IMR-90 (cell line): ENCODE measurements at regions not wholly inside any gene's neighbourhood (a gene's known extent, or its start where the extent isn't known, plus 50 kb on each side); places are given as distances from the start of the nearest gene placed in this dataset.

Source experiments
- ATAC-seq: fragments of 200-7000 bp; cut with Tn5 transposase; 2 replicates; pipeline ENCODE4 v1.9.1; 2020; ENCODE audit warnings: low read depth, mild to moderate bottlenecking, moderate library complexity
- BruUV-seq: library from RNA; stranded (reverse); fragments of 400-500 nt; replicated peaks from 2 replicates; lab custom pipeline; 2021; lab: Mats Ljungman, UMichigan
- CTCF ChIA-PET: fragments of 300-600 bp; formaldehyde crosslinking; extraction: SDS; loops from one replicate; lab custom pipeline; 2021; ENCODE audit warnings: antibody characterized with exemption; lab: Yijun Ruan, JAX
- POLR2A ChIA-PET: fragments of 300-600 bp; sonication (Branson Sonifier 250); formaldehyde crosslinking; loops from one replicate; lab custom pipeline; 2022; ENCODE audit warnings: antibody characterized with exemption; ENCODE audit not compliant: unreplicated experiment; lab: Charles Lee
- DNase-seq: peaks from one replicate; pipeline ENCODE4 v3.0.0; 2013
- H2AFZ ChIP-seq: replicated peaks from 2 replicates; pipeline ENCODE3; 2013; ENCODE audit warnings: low read length, mild to moderate bottlenecking; ENCODE audit not compliant: poor library complexity
- H2AK5ac ChIP-seq: 2 replicates; pipeline ENCODE4 v1.6.1; 2013; ENCODE audit warnings: low read depth, low read length, inconsistent platforms
- H2AK9ac ChIP-seq: replicated peaks from 2 replicates; pipeline ENCODE3; 2013; ENCODE audit warnings: mild to moderate bottlenecking, low read depth, low read length, moderate library complexity; ENCODE audit not compliant: poor library complexity
- H2BK120ac ChIP-seq: 2 replicates; pipeline ENCODE4 v1.6.1; 2013; ENCODE audit warnings: low read depth, low read length, inconsistent platforms
- H2BK15ac ChIP-seq: 3 replicates; pipeline ENCODE4 v1.6.1; 2013; ENCODE audit warnings: low read depth, low read length, inconsistent platforms
- H2BK20ac ChIP-seq: 2 replicates; pipeline ENCODE4 v1.6.1; 2013; ENCODE audit warnings: low read depth, mild to moderate bottlenecking, inconsistent platforms, low read length, moderate library complexity
- H2BK5ac ChIP-seq: 2 replicates; pipeline ENCODE4 v1.6.1; 2013; ENCODE audit warnings: mild to moderate bottlenecking, low read depth, low read length, inconsistent platforms; ENCODE audit not compliant: poor library complexity, severe bottlenecking
- H3K14ac ChIP-seq: replicated peaks from 2 replicates; pipeline ENCODE4 v1.6.1; 2013; ENCODE audit warnings: low read depth, low read length, inconsistent platforms
- H3K18ac ChIP-seq: 2 replicates; pipeline ENCODE4 v1.6.1; 2013; ENCODE audit warnings: low read depth, low read length, control low read depth
- H3K23ac ChIP-seq: 2 replicates; pipeline ENCODE4 v1.6.1; 2013; ENCODE audit warnings: low read depth, low read length, inconsistent platforms
- H3K27ac ChIP-seq: 2 replicates; pipeline ENCODE4 v1.5.1; 2013; ENCODE audit warnings: mild to moderate bottlenecking, control low read depth, low read length; ENCODE audit not compliant: insufficient read depth
- H3K27me3 ChIP-seq: 2 replicates; pipeline ENCODE4 v1.6.1; 2013; ENCODE audit warnings: low read length; ENCODE audit not compliant: control insufficient read depth, insufficient read depth
- H3K36me3 ChIP-seq: 2 replicates; pipeline ENCODE4 v1.6.1; 2013; ENCODE audit warnings: low read length, mixed read lengths; ENCODE audit not compliant: control insufficient read depth, insufficient read depth
- H3K4ac ChIP-seq: 2 replicates; pipeline ENCODE4 v1.6.1; 2013; ENCODE audit warnings: low read depth, low read length, inconsistent platforms
- H3K4me1 ChIP-seq: 2 replicates; pipeline ENCODE4 v1.6.1; 2013; ENCODE audit warnings: low read length, mixed read lengths; ENCODE audit not compliant: control insufficient read depth, insufficient read depth
- H3K4me2 ChIP-seq: 2 replicates; pipeline ENCODE4 v1.6.1; 2013; ENCODE audit warnings: low read depth, mild to moderate bottlenecking, control low read depth, low read length, moderate library complexity
- H3K4me3 ChIP-seq: 2 replicates; pipeline ENCODE4 v1.5.1; 2013; ENCODE audit warnings: low read depth, mild to moderate bottlenecking, control low read depth, low read length, moderate library complexity; ENCODE audit not compliant: insufficient read depth
- H3K56ac ChIP-seq: 2 replicates; pipeline ENCODE4 v1.6.1; 2013; ENCODE audit warnings: low read length, inconsistent platforms; ENCODE audit not compliant: insufficient read depth; ENCODE audit errors: extremely low read depth
- H3K79me1 ChIP-seq, 2 experiments: 2 replicates each; pipeline ENCODE4 v1.6.1; 2013; ENCODE audit warnings: low read length in 2 of 2, inconsistent platforms in 1 of 2, low read depth in 1 of 2
- H3K9ac ChIP-seq: 2 replicates; pipeline ENCODE4 v1.6.1; 2013; ENCODE audit warnings: low read depth, low read length, control low read depth
- H3K9me1 ChIP-seq: 2 replicates; pipeline ENCODE4 v1.6.1; 2013; ENCODE audit warnings: low read length, inconsistent platforms; ENCODE audit not compliant: insufficient read depth
- H3K9me3 ChIP-seq: 2 replicates; pipeline ENCODE4 v1.6.1; 2013; ENCODE audit warnings: low read length; ENCODE audit not compliant: control insufficient read depth, insufficient read depth
- H4K20me1 ChIP-seq: 2 replicates; pipeline ENCODE4 v1.6.1; 2013; ENCODE audit warnings: low read length, inconsistent platforms; ENCODE audit not compliant: insufficient read depth
- H4K5ac ChIP-seq: 2 replicates; pipeline ENCODE4 v1.6.1; 2013; ENCODE audit warnings: mild to moderate bottlenecking, low read depth, low read length, control low read depth
- H4K8ac ChIP-seq, 2 experiments: 2 replicates each; pipeline ENCODE4 v1.6.1; 2013; ENCODE audit warnings: low read depth in 2 of 2, low read length in 2 of 2, control low read depth in 1 of 2, inconsistent platforms in 1 of 2
- H4K91ac ChIP-seq: 2 replicates; pipeline ENCODE4 v1.6.1; 2013; ENCODE audit warnings: low read depth, low read length, inconsistent platforms; ENCODE audit not compliant: insufficient read depth
- BHLHE40 ChIP-seq: fragments of 150-350 bp; IDR thresholded peaks from 2 replicates; pipeline ENCODE4 v1.6.1; 2016; ENCODE audit warnings: mild to moderate bottlenecking, low read depth, low read length
- CEBPB ChIP-seq: IDR thresholded peaks from 2 replicates; pipeline ENCODE4 v1.6.1; 2012; ENCODE audit warnings: low read depth, low read length, improper control_type of control experiment
- FOS ChIP-seq: fragments of 150-350 bp; IDR thresholded peaks from 2 replicates; pipeline ENCODE4 v1.6.1; 2016; ENCODE audit warnings: low read depth, low read length
- MAZ ChIP-seq: IDR thresholded peaks from 2 replicates; pipeline ENCODE4 v1.6.1; 2012; ENCODE audit warnings: low read depth, mild to moderate bottlenecking, low read length, improper control_type of control experiment, moderate library complexity, borderline replicate concordance
- NFE2L2 ChIP-seq: fragments of 150-350 bp; IDR thresholded peaks from 2 replicates; pipeline ENCODE4 v1.6.1; 2016; ENCODE audit warnings: low read depth, mild to moderate bottlenecking, low read length
- POLR2A ChIP-seq: IDR thresholded peaks from 2 replicates; pipeline ENCODE4 v1.6.1; 2012; ENCODE audit warnings: mild to moderate bottlenecking, low read depth, low read length
- RAD21 ChIP-seq: IDR thresholded peaks from 2 replicates; pipeline ENCODE4 v1.6.1; 2012; ENCODE audit warnings: low read length, improper control_type of control experiment
- RFX5 ChIP-seq: IDR thresholded peaks from 2 replicates; pipeline ENCODE4 v1.8.0; 2012; ENCODE audit warnings: low read depth, mild to moderate bottlenecking, low read length, moderate library complexity
- SMC3 ChIP-seq: fragments of 150-350 bp; IDR thresholded peaks from 2 replicates; pipeline ENCODE4 v1.6.1; 2016; ENCODE audit warnings: low read depth, mild to moderate bottlenecking, antibody characterized with exemption, low read length, moderate library complexity
- dilution Hi-C: fragments of 300-500 bp; cut with HindIII; formaldehyde crosslinking; loops from one replicate; pipeline ENCODE4 v1.14.3; 2018; ENCODE audit warnings: low sequenced_read_pairs; ENCODE audit not compliant: unreplicated experiment
- in situ Hi-C: fragments of 300-500 bp; cut with MboI; formaldehyde crosslinking; loops from 3 replicates; pipeline ENCODE4 v1.14.3; 2019; ENCODE audit warnings: low sequenced_read_pairs, inconsistent platforms, mixed read lengths
- intact Hi-C: fragments of 100-400 bp; cut with micrococcal nuclease; formaldehyde crosslinking; loops from 2 replicates; pipeline ENCODE4 v1.10.0; 2022

- Histone ChIP-seq H3K4me2 (no peak overlapping the region), H2BK120ac (no peak overlapping the region), H3K14ac (no peak overlapping the region), H2AFZ (no peak overlapping the region), H3K18ac (no peak overlapping the region), H3K4me1 (no peaks in the 10 kb centered on the region), H3K9me1 (no peaks in the 10 kb centered on the region), H4K20me1 (no peaks in the 10 kb centered on the region), H2BK20ac (no peak overlapping the region), H3K36me3 (no peaks in the 10 kb centered on the region), H3K56ac (no peak overlapping the region), H4K8ac (no peak overlapping the region), H3K23ac (no peak overlapping the region), H3K27me3 (no peaks in the 10 kb centered on the region), H4K5ac (no peak overlapping the region), H3K79me1 (no peaks in the 10 kb centered on the region), H2BK5ac (no peak overlapping the region), H3K27ac (no peak overlapping the region), H4K91ac (no peak overlapping the region), H3K4me3 (no peak overlapping the region), H3K9ac (no peak overlapping the region), H3K9me3 (no peaks in the 10 kb centered on the region), H3K4ac (no peak overlapping the region), H2AK9ac (no peak overlapping the region), H2BK15ac (no peak overlapping the region), H2AK5ac (no peak overlapping the region)
- ChIA-PET POLR2A (interaction anchor here (0.6 kb wide), 1 partner anchor 658 kb away, joined by 4 read pairs; no protein-coding TSS in a partner anchor), CTCF (interaction anchor here (0.7 kb wide), 1 partner anchor 14 kb away, joined by 3 read pairs; no protein-coding TSS in a partner anchor)
- in situ Hi-C loops: no loop called here
- TF ChIP-seq POLR2A: no peak
- no peak for TF ChIP-seq RAD21
- no peak for TF ChIP-seq NFE2L2
- TF ChIP-seq SMC3: no peak
- no peak for TF ChIP-seq FOS
- TF ChIP-seq RFX5: no peak
- no peak for TF ChIP-seq CEBPB
- TF ChIP-seq BHLHE40: no peak
- no peak for TF ChIP-seq MAZ
- intact Hi-C loops: no loop called here
- DNase-seq: no peak
- no TSS peak for BruUV-seq
- dilution Hi-C loops: no loop called here
- ATAC-seq: no peak
Measured at GRCh38 chr9:13576101-13576500, 296.6 kb upstream of the MPDZ start.
